ENCODE measurements at regions not wholly inside any gene's neighbourhood (a gene's known extent, or its start where the extent isn't known, plus 50 kb on each side); places are given as distances from the start of the nearest gene placed in this dataset.

GRCh38 chr6:98516866-98517265 is 317.5 kb upstream of the POU3F2 start:
- H3K27me3 ChIP-seq (replicated peaks in 1 of 2; ENCODE audit: control insufficient read depth in 2 of 2, insufficient read depth in 2 of 2, low read length in 1 of 2): no peaks in the 10 kb centered on the region
- DNase-seq (ENCODE audit: low read depth, low spot score) (no peak), FAIRE-seq (no peak), ATAC-seq (no peak)
- WGBS (ENCODE audit: insufficient coverage, insufficient replicate concordance, low lambda C conversion rate, missing lambda C conversion rate): 9% methylated on average over 4 of the region's 4 CpGs
- no TSS peak for BruUV-seq (replicated peaks)
- POLR2A ChIA-PET: no interaction called here
- SMC1A ChIA-PET (ENCODE audit: uncharacterized antibody, unreplicated experiment): no interaction called here
- no peak overlapping the region for H3K9ac ChIP-seq (ENCODE audit: control insufficient read depth, insufficient read depth, low read length)
- no peak overlapping the region for H3K27ac ChIP-seq (ENCODE audit: control insufficient read depth, insufficient read depth)
- CTCF ChIA-PET: interaction anchor here (0.6 kb wide), 1 partner anchor 10 kb away, joined by 3 read pairs; no protein-coding TSS in a partner anchor
- no peaks in the 10 kb centered on the region for H3K36me3 ChIP-seq (ENCODE audit: control insufficient read depth in 2 of 2, insufficient read depth in 2 of 2, low read length in 1 of 2)
- H3K4me1 ChIP-seq (ENCODE audit: control insufficient read depth, insufficient read depth, low read length): no peaks in the 10 kb centered on the region
- H2AFZ ChIP-seq (ENCODE audit: control insufficient read depth, low read depth, low read length): no peak overlapping the region
- RAD21 ChIA-PET (ENCODE audit: unreplicated experiment): no interaction called here
- H3K9me3 ChIP-seq (replicated peaks; ENCODE audit: control insufficient read depth, insufficient read depth, low read length): no peaks in the 10 kb centered on the region
- intact Hi-C loops (cut with micrococcal nuclease; ENCODE audit: unreplicated experiment): no loop called here
- H3K4me3 ChIP-seq: no peak overlapping the region
- H4K20me1 ChIP-seq (ENCODE audit: control insufficient read depth, insufficient read depth): no peaks in the 10 kb centered on the region
- TF ChIP-seq CHD1 (IDR thresholded peaks at IDR 0.05; ENCODE audit: low read depth, low read length) (no peak), NFXL1 (IDR thresholded peaks at IDR 0.05; ENCODE audit: borderline replicate concordance) (no peak), EED (IDR thresholded peaks at IDR 0.05; ENCODE audit: low read depth) (no peak)
- H3K4me2 ChIP-seq (ENCODE audit: control insufficient read depth, insufficient read depth): no peak overlapping the region
- H3K79me2 ChIP-seq (ENCODE audit: control insufficient read depth, insufficient read depth, low read length): no peaks in the 10 kb centered on the region
- in situ Hi-C loops (cut with MboI): no loop called here

DNA sequence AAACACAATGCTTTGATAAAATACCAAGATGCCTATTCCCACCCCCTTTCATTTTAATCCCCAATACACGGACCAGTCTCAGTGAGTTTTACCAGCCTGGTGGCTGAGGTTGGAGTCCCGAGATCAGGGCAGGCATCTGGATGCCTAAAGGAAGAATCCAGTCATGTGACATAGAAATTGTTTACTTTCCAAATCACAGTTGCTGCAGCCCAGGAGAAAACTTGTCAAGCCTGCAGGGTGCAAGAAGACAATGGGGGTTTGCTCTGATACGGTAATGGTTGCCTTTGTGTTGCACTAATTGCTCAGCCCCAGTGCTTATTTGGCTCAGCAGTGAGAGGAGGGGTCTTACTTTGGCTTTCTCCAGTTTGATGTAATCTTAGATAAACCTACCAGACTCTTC is 308.5 kb upstream of the POU3F2 start:
- Histone ChIP-seq H3K4me1 (ENCODE audit: control insufficient read depth, insufficient read depth, low read length) (no peaks in the 10 kb centered on the region), H3K27ac (ENCODE audit: control insufficient read depth, insufficient read depth) (no peak overlapping the region), H3K27me3 (replicated peaks in 1 of 2; ENCODE audit: control insufficient read depth in 2 of 2, insufficient read depth in 2 of 2, low read length in 1 of 2) (no peaks in the 10 kb centered on the region), H3K4me2 (ENCODE audit: control insufficient read depth, insufficient read depth) (no peak overlapping the region), H3K4me3 (no peak overlapping the region), H2AFZ (ENCODE audit: control insufficient read depth, low read depth, low read length) (no peak overlapping the region), H3K9me3 (replicated peaks; ENCODE audit: control insufficient read depth, insufficient read depth, low read length) (no peaks in the 10 kb centered on the region), H4K20me1 (ENCODE audit: control insufficient read depth, insufficient read depth) (no peaks in the 10 kb centered on the region), H3K79me2 (ENCODE audit: control insufficient read depth, insufficient read depth, low read length) (no peaks in the 10 kb centered on the region), H3K36me3 (ENCODE audit: control insufficient read depth in 2 of 2, insufficient read depth in 2 of 2, low read length in 1 of 2) (no peaks in the 10 kb centered on the region), H3K9ac (ENCODE audit: control insufficient read depth, insufficient read depth, low read length) (no peak overlapping the region)
- ChIA-PET RAD21 (ENCODE audit: unreplicated experiment) (no interaction called here), POLR2A (no interaction called here), SMC1A (ENCODE audit: uncharacterized antibody, unreplicated experiment) (no interaction called here), CTCF (no interaction called here)
- ATAC-seq (no peak), FAIRE-seq (no peak), DNase-seq (ENCODE audit: low read depth, low spot score) (no peak)
- 42% methylated on average over 3 of the region's 3 CpGs for WGBS (ENCODE audit: insufficient coverage, insufficient replicate concordance, low lambda C conversion rate, missing lambda C conversion rate)
- BruUV-seq (replicated peaks): no TSS peak
- intact Hi-C loops (cut with micrococcal nuclease; ENCODE audit: unreplicated experiment) (no loop called here), in situ Hi-C loops (cut with MboI) (no loop called here)
- TF ChIP-seq, protein P1, sequence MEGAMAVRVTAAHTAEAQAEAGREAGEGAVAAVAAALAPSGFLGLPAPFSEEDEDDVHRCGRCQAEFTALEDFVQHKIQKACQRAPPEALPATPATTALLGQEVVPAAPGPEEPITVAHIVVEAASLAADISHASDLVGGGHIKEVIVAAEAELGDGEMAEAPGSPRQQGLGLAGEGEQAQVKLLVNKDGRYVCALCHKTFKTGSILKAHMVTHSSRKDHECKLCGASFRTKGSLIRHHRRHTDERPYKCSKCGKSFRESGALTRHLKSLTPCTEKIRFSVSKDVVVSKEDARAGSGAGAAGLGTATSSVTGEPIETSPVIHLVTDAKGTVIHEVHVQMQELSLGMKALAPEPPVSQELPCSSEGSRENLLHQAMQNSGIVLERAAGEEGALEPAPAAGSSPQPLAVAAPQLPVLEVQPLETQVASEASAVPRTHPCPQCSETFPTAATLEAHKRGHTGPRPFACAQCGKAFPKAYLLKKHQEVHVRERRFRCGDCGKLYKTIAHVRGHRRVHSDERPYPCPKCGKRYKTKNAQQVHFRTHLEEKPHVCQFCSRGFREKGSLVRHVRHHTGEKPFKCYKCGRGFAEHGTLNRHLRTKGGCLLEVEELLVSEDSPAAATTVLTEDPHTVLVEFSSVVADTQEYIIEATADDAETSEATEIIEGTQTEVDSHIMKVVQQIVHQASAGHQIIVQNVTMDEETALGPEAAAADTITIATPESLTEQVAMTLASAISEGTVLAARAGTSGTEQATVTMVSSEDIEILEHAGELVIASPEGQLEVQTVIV (IDR thresholded peaks at IDR 0.05; ENCODE audit: borderline replicate concordance, partially characterized antibody): no peak
- TF ChIP-seq TCF12 (IDR thresholded peaks at IDR 0.05; ENCODE audit: low read depth, low read length): no peak
- TF ChIP-seq ZNF217 (IDR thresholded peaks at IDR 0.05): no peak
- TF ChIP-seq SRF (IDR thresholded peaks at IDR 0.05; ENCODE audit: low read depth in 2 of 2, low read length in 2 of 2): no peak
- TF ChIP-seq JUNB (IDR thresholded peaks at IDR 0.05): no peak
- TF ChIP-seq ZZZ3 (IDR thresholded peaks at IDR 0.05; ENCODE audit: control insufficient read depth, insufficient read length, low read depth): no peak
- TF ChIP-seq WRNIP1 (IDR thresholded peaks at IDR 0.05; ENCODE audit: borderline replicate concordance, low read depth, low read length): no peak
- TF ChIP-seq YBX1 (IDR thresholded peaks at IDR 0.05): no peak
- no peak for TF ChIP-seq BMI1 (IDR thresholded peaks at IDR 0.05; ENCODE audit: borderline replicate concordance)
- TF ChIP-seq LARP7 (IDR thresholded peaks at IDR 0.05): no peak
- TF ChIP-seq RB1 (IDR thresholded peaks at IDR 0.05; ENCODE audit: borderline replicate concordance): no peak
- no peak for TF ChIP-seq ATF7 (IDR thresholded peaks at IDR 0.05; ENCODE audit: low read depth)
- no peak for TF ChIP-seq MAX (IDR thresholded peaks at IDR 0.05; ENCODE audit: low read depth, low read length)
- no peak for TF ChIP-seq CBX3 (IDR thresholded peaks at IDR 0.05; ENCODE audit: borderline replicate concordance, low read depth)
- no peak for TF ChIP-seq NFYA (IDR thresholded peaks at IDR 0.05; ENCODE audit: borderline replicate concordance, low read depth, low read length)

All from GM12878 (cell line).